ENCODE measurements at regions not wholly inside any gene's neighbourhood (a gene's known extent, or its start where the extent isn't known, plus 50 kb on each side); places are given as distances from the start of the nearest gene placed in this dataset.
"Not testable (repeated sequence)": the region's sequence is repeated elsewhere in the genome, so short reads cannot be mapped to it uniquely, and the experiment has no call there.

GRCh38 chr6:75031102-75031501 is 174.8 kb downstream of the COL12A1 start:
- DNase-seq: not testable (repeated sequence)

- no peak for DNase-seq
Measured at GRCh38 chr6:75029333-75029732, 176.5 kb downstream of the COL12A1 start.

- DNase-seq: no peak
Measured at GRCh38 chr6:75025371-75025770, 180.5 kb downstream of the COL12A1 start.

- no peak for DNase-seq
Measured at GRCh38 chr6:75024828-75025227, 181.0 kb downstream of the COL12A1 start.

- no peak for DNase-seq
Measured at GRCh38 chr6:75023634-75024033, 182.2 kb downstream of the COL12A1 start.

GRCh38 chr6:75020971-75021370 is 184.9 kb downstream of the COL12A1 start:
- DNase-seq: no peak

- no peak for DNase-seq
Measured at GRCh38 chr6:75020376-75020775, 185.5 kb downstream of the COL12A1 start.

GRCh38 chr6:75012018-75012417 is 193.8 kb downstream of the COL12A1 start:
- DNase-seq: no peak

- not testable (repeated sequence) for DNase-seq
Measured at GRCh38 chr6:75003984-75004383, 201.9 kb downstream of the COL12A1 start.

- no peak for DNase-seq
Measured at GRCh38 chr6:74997646-74998045, 208.2 kb downstream of the COL12A1 start.

- no peak for DNase-seq
Measured at GRCh38 chr6:74993136-74993535, 212.7 kb downstream of the COL12A1 start.

GRCh38 chr6:74991573-74992332 is 214.1 kb downstream of the COL12A1 start:
- DNase-seq: no peak

- no peak for DNase-seq
Measured at GRCh38 chr6:74979065-74979766, 226.6 kb downstream of the COL12A1 start.

GRCh38 chr6:74976701-74977100 is 229.2 kb downstream of the COL12A1 start:
- no peak for DNase-seq

- no peak for DNase-seq
Measured at GRCh38 chr6:74976026-74976425, 229.8 kb downstream of the COL12A1 start.

- no peak for DNase-seq
Measured at GRCh38 chr6:74973591-74973990, 232.3 kb downstream of the COL12A1 start.

GRCh38 chr6:74971633-74972032 is 234.2 kb downstream of the COL12A1 start:
- no peak for DNase-seq

- no peak for DNase-seq
Measured at GRCh38 chr6:74969591-74970267, 236.1 kb downstream of the COL12A1 start.

GRCh38 chr6:74967821-74968220 is 238.0 kb downstream of the COL12A1 start:
- DNase-seq: peak; percentile 59

- no peak for DNase-seq
Measured at GRCh38 chr6:74966712-74967111, 239.1 kb downstream of the COL12A1 start.

GRCh38 chr6:74964871-74965441 is 240.9 kb downstream of the COL12A1 start:
- no peak for DNase-seq

GRCh38 chr6:74956559-74957428 is 249.1 kb downstream of the COL12A1 start:
- DNase-seq: no peak

All from MV-4-11 (cell line).